K562 (cell line): ENCODE measurements at regions not wholly inside any gene's neighbourhood (a gene's known extent, or its start where the extent isn't known, plus 50 kb on each side); places are given as distances from the start of the nearest gene placed in this dataset.

Experiments
- AFF1 ChIP-seq, 2 experiments: fragments of 450-650 bp; IDR thresholded peaks; 2 replicates each; pipeline ENCODE4 v1.6.1; 2018; ENCODE audit warnings: mild to moderate bottlenecking in 2 of 2, low read depth in 1 of 2; ENCODE audit not compliant: partially characterized antibody in 2 of 2
- CHCHD3 ChIP-seq: fragments of 250-450 bp; sonication (Bioruptor Pico); IDR thresholded peaks from 2 replicates; pipeline ENCODE4 v2.1.2; 2022; ENCODE audit warnings: mild to moderate bottlenecking
- DMBX1 ChIP-seq: fragments of 250-450 bp; sonication (Bioruptor Pico); IDR thresholded peaks from 2 replicates; pipeline ENCODE4 v1.8.0; 2022; ENCODE audit warnings: inconsistent platforms, mild to moderate bottlenecking, moderate library complexity, borderline replicate concordance
- RAD51 ChIP-seq: fragments of 450-650 bp; IDR thresholded peaks from 2 replicates; pipeline ENCODE4 v1.7.1; 2016; ENCODE audit warnings: low read depth, mild to moderate bottlenecking, borderline replicate concordance
- RBM39 ChIP-seq: fragments of 200-400 bp; formaldehyde crosslinking; optimal IDR thresholded peaks from 2 replicates; pipeline ENCODE3; 2018; ENCODE audit warnings: low read depth, low read length
- SMARCC2 ChIP-seq: fragments of 450-650 bp; IDR thresholded peaks from 2 replicates; pipeline ENCODE4 v1.6.1; 2017; ENCODE audit warnings: antibody characterized with exemption, moderate library complexity, mild to moderate bottlenecking, low read depth
- SRSF7 ChIP-seq: fragments of 200-400 bp; formaldehyde crosslinking; optimal IDR thresholded peaks from 2 replicates; pipeline ENCODE3; 2017; ENCODE audit warnings: mild to moderate bottlenecking, low read depth, low read length
- ZNF121 ChIP-seq: sonication (generic); formaldehyde crosslinking; conservative IDR thresholded peaks from 2 replicates; pipeline ENCODE4 v1.8.0; 2022; ENCODE audit warnings: missing genetic modification reagents

- TF ChIP-seq AFF1 (IDR thresholded peaks at IDR 0.05; ENCODE audit: low read depth in 1 of 2, partially characterized antibody in 2 of 2) (no peak), SMARCC2 (no peak), RAD51 (no peak), SRSF7 (no peak), DMBX1 (CRISPR knock-in tag) (no peak), ZNF121 (no peak), CHCHD3 (CRISPR knock-in tag) (no peak), RBM39 (no peak)
Measured at GRCh38 chr12:70052476-70052875, 190.8 kb upstream of the CNOT2 start (continued).
